Neural crest cell (in vitro differentiated cells): ENCODE measurements at regions not wholly inside any gene's neighbourhood (a gene's known extent, or its start where the extent isn't known, plus 50 kb on each side); places are given as distances from the start of the nearest gene placed in this dataset.

Source experiments
- DNase-seq: peaks from one replicate; pipeline ENCODE4 v3.0.0; 2021; ENCODE audit warnings: low read depth, mixed read lengths, low spot score
- H3K27ac Mint-ChIP-seq: one replicate; pipeline ENCODE4 v1.8.0; 2021; ENCODE audit warnings: mild to moderate bottlenecking, mixed read lengths; ENCODE audit not compliant: unreplicated experiment
- H3K27me3 Mint-ChIP-seq: 2 replicates; pipeline ENCODE4 v1.8.0; 2021; ENCODE audit warnings: low read depth, mild to moderate bottlenecking, mixed read lengths
- H3K36me3 Mint-ChIP-seq: 2 replicates; pipeline ENCODE4 v1.8.0; 2021; ENCODE audit warnings: low read depth, mild to moderate bottlenecking, mixed read lengths
- H3K4me1 Mint-ChIP-seq: 2 replicates; pipeline ENCODE4 v1.8.0; 2021; ENCODE audit warnings: mixed read lengths
- H3K4me3 Mint-ChIP-seq: one replicate; pipeline ENCODE4 v1.8.0; 2021; ENCODE audit warnings: mild to moderate bottlenecking, mixed read lengths
- H3K9me3 Mint-ChIP-seq: 2 replicates; pipeline ENCODE4 v1.8.0; 2021; ENCODE audit warnings: mixed read lengths
- CTCF ChIP-seq: fragments of 200-600 bp; sonication (generic); conservative IDR thresholded peaks from 2 replicates; pipeline ENCODE4 v1.5.0; 2021; ENCODE audit warnings: antibody characterized with exemption, mild to moderate bottlenecking

- H3K9me3 Mint-ChIP-seq, result peaks cover 3% of the 10 kb centered on the region
- no peak for DNase-seq
- H3K4me1 Mint-ChIP-seq, result no peaks in the 10 kb centered on the region
- TF ChIP-seq CTCF, result no peak
- H3K27me3 Mint-ChIP-seq, result no peaks in the 10 kb centered on the region
- no peaks in the 10 kb centered on the region for H3K36me3 Mint-ChIP-seq
- no peak overlapping the region for H3K27ac Mint-ChIP-seq
- H3K4me3 Mint-ChIP-seq, result no peak overlapping the region
Measured at GRCh38 chr18:75839041-75839440, 411.5 kb upstream of the SMIM21 start.

- TF ChIP-seq CTCF, result no peak
- peaks cover 3% of the 10 kb centered on the region for H3K9me3 Mint-ChIP-seq
- H3K36me3 Mint-ChIP-seq, result no peaks in the 10 kb centered on the region
- no peak overlapping the region for H3K4me3 Mint-ChIP-seq
- no peaks in the 10 kb centered on the region for H3K4me1 Mint-ChIP-seq
- DNase-seq, result no peak
- H3K27ac Mint-ChIP-seq, result no peak overlapping the region
- no peaks in the 10 kb centered on the region for H3K27me3 Mint-ChIP-seq
Measured at GRCh38 chr18:75837316-75837715, 409.8 kb upstream of the SMIM21 start.

DNA sequence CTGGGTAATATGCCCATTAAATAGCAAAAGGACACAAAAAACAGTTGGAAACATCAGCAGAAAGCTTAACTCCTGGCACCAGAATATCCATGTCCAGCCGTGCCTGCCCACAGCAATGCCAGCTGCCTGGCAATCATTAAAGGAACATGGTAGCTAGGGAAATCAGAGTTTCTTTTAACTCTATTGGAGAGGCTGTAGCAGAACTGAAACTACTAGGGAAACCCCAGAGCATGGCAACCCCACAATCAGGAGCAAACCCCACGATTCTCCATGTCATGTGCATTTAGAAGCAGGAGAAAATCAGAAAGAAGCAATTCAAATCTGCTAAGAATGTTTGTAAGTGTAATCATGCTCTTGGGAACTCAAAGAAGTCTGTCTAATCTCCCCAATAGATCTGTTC, 409.0 kb upstream of the SMIM21 start:
- H3K27ac Mint-ChIP-seq, result no peak overlapping the region
- H3K27me3 Mint-ChIP-seq, result no peaks in the 10 kb centered on the region
- no peak for DNase-seq
- no peak overlapping the region for H3K4me3 Mint-ChIP-seq
- H3K36me3 Mint-ChIP-seq, result no peaks in the 10 kb centered on the region
- no peak for TF ChIP-seq CTCF
- peaks cover 3% of the 10 kb centered on the region for H3K9me3 Mint-ChIP-seq
- H3K4me1 Mint-ChIP-seq, result no peaks in the 10 kb centered on the region

- Mint-ChIP-seq H3K27ac (no peak overlapping the region), H3K27me3 (no peaks in the 10 kb centered on the region), H3K36me3 (no peaks in the 10 kb centered on the region), H3K4me3 (no peak overlapping the region), H3K4me1 (no peaks in the 10 kb centered on the region), H3K9me3 (no peaks in the 10 kb centered on the region)
- no peak for DNase-seq
- TF ChIP-seq CTCF, result no peak
Measured at GRCh38 chr18:75831960-75832359, 404.5 kb upstream of the SMIM21 start.

GRCh38 chr18:75830828-75831227, 403.3 kb upstream of the SMIM21 start:
- TF ChIP-seq CTCF, result no peak
- DNase-seq, result no peak
- H3K9me3 Mint-ChIP-seq, result no peaks in the 10 kb centered on the region
- no peaks in the 10 kb centered on the region for H3K27me3 Mint-ChIP-seq
- H3K27ac Mint-ChIP-seq, result no peak overlapping the region
- no peaks in the 10 kb centered on the region for H3K4me1 Mint-ChIP-seq
- no peaks in the 10 kb centered on the region for H3K36me3 Mint-ChIP-seq
- no peak overlapping the region for H3K4me3 Mint-ChIP-seq

GRCh38 chr18:75829091-75829490, 401.6 kb upstream of the SMIM21 start:
- TF ChIP-seq CTCF, result no peak
- Mint-ChIP-seq H3K9me3 (no peaks in the 10 kb centered on the region), H3K27me3 (no peaks in the 10 kb centered on the region), H3K4me1 (no peaks in the 10 kb centered on the region), H3K4me3 (no peak overlapping the region), H3K27ac (no peak overlapping the region), H3K36me3 (no peaks in the 10 kb centered on the region)
- no peak for DNase-seq
